VCaP (cell line): ENCODE measurements at regions not wholly inside any gene's neighbourhood (a gene's known extent, or its start where the extent isn't known, plus 50 kb on each side); places are given as distances from the start of the nearest gene placed in this dataset.

ENCODE experiments used
- H3K27ac ChIP-seq: fragments of 450-650 bp; 2 replicates; pipeline ENCODE4 v1.5.1; 2017
- CTCF ChIP-seq: fragments of 450-650 bp; conservative IDR thresholded peaks from 2 replicates; pipeline ENCODE4 v1.5.1; 2017; ENCODE audit warnings: mild to moderate bottlenecking, moderate library complexity

GRCh38 chr5:173752653-173753052 lies 135.5 kb upstream of the CPEB4 start:
- H3K27ac ChIP-seq = no peak overlapping the region
- TF ChIP-seq CTCF = no peak

- TF ChIP-seq CTCF = no peak
- no peak overlapping the region for H3K27ac ChIP-seq
Measured at GRCh38 chr5:173753307-173754168, 134.6 kb upstream of the CPEB4 start.

DNA sequence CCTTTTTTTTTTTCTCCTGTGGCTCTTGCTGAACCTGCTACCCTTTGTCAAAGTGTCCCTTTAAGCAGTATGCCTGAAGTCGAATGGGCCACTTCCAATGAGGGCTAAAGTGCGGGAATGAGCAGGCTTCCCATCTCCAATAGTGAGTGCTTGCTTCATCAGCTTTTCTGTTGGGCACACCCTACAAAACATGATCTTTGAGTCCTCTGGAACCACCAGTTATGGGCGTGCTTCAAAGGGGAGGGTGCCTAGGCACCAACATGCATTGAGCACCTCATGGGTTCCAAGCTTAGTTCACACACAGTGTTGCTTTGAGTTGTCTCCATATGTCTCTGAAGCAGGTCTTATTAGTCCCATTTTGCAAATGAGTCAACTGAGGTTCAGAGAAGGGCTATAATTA lies 132.8 kb upstream of the CPEB4 start:
- no peak for TF ChIP-seq CTCF
- H3K27ac ChIP-seq = no peak overlapping the region

DNA sequence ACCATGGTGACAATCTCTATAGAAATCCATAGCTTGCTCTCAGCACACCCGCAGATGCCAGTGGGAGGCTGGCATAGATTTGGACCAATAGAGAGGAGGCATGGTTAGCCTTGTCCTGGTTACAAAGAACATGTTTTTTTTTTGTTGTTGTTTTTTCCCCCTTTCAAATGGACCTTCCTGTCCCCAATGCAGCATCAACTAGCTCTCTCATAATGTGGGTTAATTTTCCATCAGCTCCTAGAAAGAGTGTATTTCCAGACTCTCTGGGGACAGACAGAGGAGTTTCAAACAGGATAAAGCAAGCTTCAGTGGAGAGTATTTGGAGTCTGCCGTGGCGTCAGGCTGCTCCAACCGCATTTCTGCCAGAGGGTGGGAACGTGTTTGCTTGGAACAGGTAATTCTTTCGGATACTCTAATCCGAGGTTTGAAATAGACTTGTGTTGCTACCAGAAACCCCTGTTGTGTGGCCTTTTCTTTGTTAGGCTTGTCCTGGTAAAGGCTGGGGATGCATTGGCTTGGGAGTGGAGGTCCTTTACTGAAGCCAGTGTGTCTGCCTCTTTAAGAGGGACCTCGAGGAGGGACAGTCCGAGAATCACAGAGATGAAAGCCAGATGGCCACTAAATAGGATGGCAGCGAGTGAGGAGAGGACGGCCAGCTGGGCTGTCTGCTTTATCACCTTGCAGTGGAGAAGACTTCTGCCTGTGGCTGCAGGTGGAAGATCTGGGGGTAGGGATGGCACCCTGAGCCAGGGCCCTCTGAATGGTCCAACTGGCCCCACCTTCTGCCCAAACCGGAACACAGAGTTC lies 130.5 kb upstream of the CPEB4 start:
- no peak overlapping the region for H3K27ac ChIP-seq
- no peak for TF ChIP-seq CTCF

DNA sequence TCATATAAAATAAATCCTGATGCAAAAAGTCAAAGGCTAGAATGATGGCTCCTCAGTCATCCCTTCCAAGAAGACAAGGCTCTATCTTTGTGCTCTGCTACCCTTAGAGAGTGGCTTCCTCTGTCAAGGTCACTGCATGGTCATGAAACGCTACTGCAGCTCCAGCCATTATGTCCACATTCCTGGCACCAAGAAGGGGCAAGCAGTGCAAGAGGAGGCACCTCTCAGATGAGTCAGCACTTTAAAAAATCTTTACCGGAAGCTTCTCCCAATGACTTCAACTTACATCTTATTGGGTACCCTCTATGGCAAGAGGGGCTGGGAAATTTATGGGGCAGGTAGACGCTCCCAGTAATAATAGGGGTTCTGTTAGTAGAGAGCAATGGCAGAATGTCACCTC lies 129.5 kb upstream of the CPEB4 start:
- TF ChIP-seq CTCF = no peak
- no peak overlapping the region for H3K27ac ChIP-seq

DNA sequence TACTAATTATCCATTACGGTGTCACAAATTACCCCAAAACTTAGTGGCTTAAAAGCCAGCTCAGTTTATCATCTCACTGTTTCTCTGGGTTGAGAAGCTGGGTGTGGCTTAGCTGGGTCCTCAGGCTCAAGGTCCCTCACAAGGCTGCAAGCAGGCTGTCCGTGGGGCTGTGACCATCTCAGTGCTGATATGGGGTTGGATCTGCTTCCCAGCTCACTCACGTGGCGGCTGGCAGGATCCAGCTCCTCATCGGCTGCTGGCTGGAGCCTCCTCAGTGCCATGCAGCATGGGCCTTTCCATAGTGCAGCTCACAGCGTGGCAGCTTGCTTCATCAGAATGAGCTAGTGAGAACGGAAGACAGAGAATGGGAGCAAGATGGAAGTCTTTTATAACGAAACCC lies 128.5 kb upstream of the CPEB4 start:
- TF ChIP-seq CTCF = no peak

DNA sequence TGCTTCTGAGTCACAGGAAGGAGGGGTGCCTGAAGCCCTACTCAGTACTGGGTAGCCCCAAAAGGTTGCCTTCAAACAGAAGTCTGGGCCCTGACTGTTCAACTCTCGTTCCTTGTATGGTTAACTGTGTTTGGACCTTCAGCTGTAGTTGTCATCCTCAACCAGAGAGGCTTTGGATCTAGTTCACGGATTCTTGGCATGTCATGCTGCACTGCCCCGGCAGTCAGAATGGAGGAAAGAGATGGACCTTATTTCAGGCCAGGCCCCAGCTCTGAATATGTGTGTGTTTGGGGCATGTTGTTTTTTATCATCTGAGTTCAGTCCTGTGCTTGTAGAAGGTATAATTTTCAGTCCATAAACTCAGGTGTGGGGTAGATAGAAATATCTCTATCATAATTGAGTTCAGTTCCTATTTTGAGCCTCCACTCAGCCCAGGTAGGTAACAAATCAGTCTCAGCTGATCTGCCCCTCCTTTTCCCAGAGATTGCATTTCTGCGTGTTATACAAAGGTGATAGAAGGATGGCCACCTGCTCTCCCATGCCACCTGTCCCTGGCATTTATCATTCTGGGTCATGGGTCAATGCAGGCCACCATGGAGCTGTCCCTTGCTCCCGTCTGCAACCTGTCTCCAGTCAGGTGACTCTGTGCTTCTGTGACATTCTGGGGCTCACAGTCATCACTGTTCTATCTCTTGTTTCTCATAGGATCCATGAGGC lies 127.5 kb upstream of the CPEB4 start:
- H3K27ac ChIP-seq = no peak overlapping the region
- TF ChIP-seq CTCF = no peak

More for the DNA sequence above, 128.5 kb upstream of the CPEB4 start:
- H3K27ac ChIP-seq = no peak overlapping the region
